ENCODE measurements at regions not wholly inside any gene's neighbourhood (a gene's known extent, or its start where the extent isn't known, plus 50 kb on each side); places are given as distances from the start of the nearest gene placed in this dataset.

DNA sequence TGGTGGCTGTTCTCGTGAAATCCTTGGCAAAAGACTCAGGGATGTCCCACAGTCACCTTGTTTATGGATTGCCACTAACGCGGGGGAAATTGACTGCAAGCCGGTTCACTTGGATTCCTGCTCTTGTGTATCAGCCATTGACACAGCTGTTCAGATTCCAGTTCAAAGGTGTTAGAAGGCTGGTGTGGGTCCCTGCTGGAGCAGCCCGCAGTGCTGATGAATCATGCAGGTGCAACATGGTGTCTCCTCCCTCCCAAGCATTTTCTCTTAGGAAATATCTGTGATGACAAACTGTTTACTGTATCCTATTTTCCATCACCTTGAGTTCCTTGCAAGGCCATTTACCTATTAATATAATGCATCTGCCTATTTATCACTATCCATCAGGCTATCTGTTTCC lies 170.1 kb downstream of the GATA3 start:
- Mint-ChIP-seq H3K4me3 (ENCODE audit: unreplicated experiment) (no peak overlapping the region), H3K27me3 (ENCODE audit: insufficient read depth, unreplicated experiment) (no peaks in the 10 kb centered on the region), H3K27ac (ENCODE audit: unreplicated experiment) (no peak overlapping the region), H3K4me1 (ENCODE audit: low read depth, unreplicated experiment) (no peaks in the 10 kb centered on the region), H3K36me3 (ENCODE audit: insufficient read depth, unreplicated experiment) (no peaks in the 10 kb centered on the region), H3K9me3 (ENCODE audit: unreplicated experiment) (no peaks in the 10 kb centered on the region)
- no peaks in the 10 kb centered on the region for H3K36me3 ChIP-seq (ENCODE audit: control insufficient read depth, insufficient read depth, low read length)
- no peak overlapping the region for H3K4me3 ChIP-seq (ENCODE audit: low read depth, low read length)
- no peak for DNase-seq
- intact Hi-C loops (cut with micrococcal nuclease; ENCODE audit: unreplicated experiment): no loop called here
- ChIA-PET POLR2A (no interaction called here), CTCF (no interaction called here)
- TF ChIP-seq, protein P1, sequence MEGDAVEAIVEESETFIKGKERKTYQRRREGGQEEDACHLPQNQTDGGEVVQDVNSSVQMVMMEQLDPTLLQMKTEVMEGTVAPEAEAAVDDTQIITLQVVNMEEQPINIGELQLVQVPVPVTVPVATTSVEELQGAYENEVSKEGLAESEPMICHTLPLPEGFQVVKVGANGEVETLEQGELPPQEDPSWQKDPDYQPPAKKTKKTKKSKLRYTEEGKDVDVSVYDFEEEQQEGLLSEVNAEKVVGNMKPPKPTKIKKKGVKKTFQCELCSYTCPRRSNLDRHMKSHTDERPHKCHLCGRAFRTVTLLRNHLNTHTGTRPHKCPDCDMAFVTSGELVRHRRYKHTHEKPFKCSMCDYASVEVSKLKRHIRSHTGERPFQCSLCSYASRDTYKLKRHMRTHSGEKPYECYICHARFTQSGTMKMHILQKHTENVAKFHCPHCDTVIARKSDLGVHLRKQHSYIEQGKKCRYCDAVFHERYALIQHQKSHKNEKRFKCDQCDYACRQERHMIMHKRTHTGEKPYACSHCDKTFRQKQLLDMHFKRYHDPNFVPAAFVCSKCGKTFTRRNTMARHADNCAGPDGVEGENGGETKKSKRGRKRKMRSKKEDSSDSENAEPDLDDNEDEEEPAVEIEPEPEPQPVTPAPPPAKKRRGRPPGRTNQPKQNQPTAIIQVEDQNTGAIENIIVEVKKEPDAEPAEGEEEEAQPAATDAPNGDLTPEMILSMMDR (IDR thresholded peaks at IDR 0.05; ENCODE audit: insufficient read depth in 1 of 2, low read depth in 1 of 2, low read length in 1 of 2, severe bottlenecking in 1 of 2, unreplicated experiment in 1 of 2): no peak
- BruUV-seq (replicated peaks): no TSS peak
- no peaks in the 10 kb centered on the region for H3K4me1 ChIP-seq
- no peaks in the 10 kb centered on the region for H3K27me3 ChIP-seq (replicated peaks; ENCODE audit: control insufficient read depth, insufficient read depth, low read length)
- H3K9me3 ChIP-seq: no peaks in the 10 kb centered on the region

DNA sequence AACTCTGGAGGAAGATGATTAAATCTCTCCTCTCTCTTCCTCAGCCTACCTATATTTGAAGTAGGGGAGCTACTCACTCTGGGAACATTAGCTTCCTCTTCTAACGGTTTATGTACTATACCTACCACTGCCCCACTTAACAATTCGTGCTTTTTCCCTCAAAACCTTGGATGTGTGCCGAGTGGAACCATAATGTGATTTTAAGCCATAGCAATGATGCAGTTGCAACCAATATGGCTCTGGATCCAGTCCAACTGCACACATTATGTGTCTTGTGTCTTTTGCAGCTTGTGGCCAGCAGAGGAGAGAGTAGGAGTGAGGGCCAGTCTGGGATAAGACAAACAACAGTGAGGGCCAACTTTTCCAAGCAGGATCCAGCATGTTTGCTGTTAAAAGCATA lies 170.7 kb downstream of the GATA3 start:
- ChIA-PET CTCF (no interaction called here), POLR2A (no interaction called here)
- H3K9me3 ChIP-seq: no peaks in the 10 kb centered on the region
- H3K4me3 ChIP-seq (ENCODE audit: low read depth, low read length): no peak overlapping the region
- TF ChIP-seq, protein P1 (IDR thresholded peaks at IDR 0.05; ENCODE audit: insufficient read depth in 1 of 2, low read depth in 1 of 2, low read length in 1 of 2, severe bottlenecking in 1 of 2, unreplicated experiment in 1 of 2): no peak
- no TSS peak for BruUV-seq (replicated peaks)
- Mint-ChIP-seq H3K27me3 (ENCODE audit: insufficient read depth, unreplicated experiment) (no peaks in the 10 kb centered on the region), H3K9me3 (ENCODE audit: unreplicated experiment) (no peaks in the 10 kb centered on the region), H3K4me1 (ENCODE audit: low read depth, unreplicated experiment) (no peaks in the 10 kb centered on the region), H3K27ac (ENCODE audit: unreplicated experiment) (no peak overlapping the region), H3K4me3 (ENCODE audit: unreplicated experiment) (no peak overlapping the region), H3K36me3 (ENCODE audit: insufficient read depth, unreplicated experiment) (no peaks in the 10 kb centered on the region)
- H3K4me1 ChIP-seq: no peaks in the 10 kb centered on the region
- H3K36me3 ChIP-seq (ENCODE audit: control insufficient read depth, insufficient read depth, low read length): no peaks in the 10 kb centered on the region
- no peak for DNase-seq
- no peaks in the 10 kb centered on the region for H3K27me3 ChIP-seq (replicated peaks; ENCODE audit: control insufficient read depth, insufficient read depth, low read length)
- intact Hi-C loops (cut with micrococcal nuclease; ENCODE audit: unreplicated experiment): no loop called here

- H3K4me1 ChIP-seq: no peaks in the 10 kb centered on the region
- CTCF ChIA-PET: interaction anchor here (0.6 kb wide), 1 partner anchor 44 kb away, joined by 3 read pairs; no protein-coding TSS in a partner anchor
- POLR2A ChIA-PET: no interaction called here
- TF ChIP-seq, protein P1 (IDR thresholded peaks at IDR 0.05; ENCODE audit: insufficient read depth in 1 of 2, low read depth in 1 of 2, low read length in 1 of 2, severe bottlenecking in 1 of 2, unreplicated experiment in 1 of 2): no peak
- H3K36me3 ChIP-seq (ENCODE audit: control insufficient read depth, insufficient read depth, low read length): no peaks in the 10 kb centered on the region
- no peaks in the 10 kb centered on the region for H3K27me3 ChIP-seq (replicated peaks; ENCODE audit: control insufficient read depth, insufficient read depth, low read length)
- H3K36me3 Mint-ChIP-seq (ENCODE audit: insufficient read depth, unreplicated experiment): no peaks in the 10 kb centered on the region
- no peaks in the 10 kb centered on the region for H3K4me1 Mint-ChIP-seq (ENCODE audit: low read depth, unreplicated experiment)
- DNase-seq: no peak
- H3K9me3 ChIP-seq: no peaks in the 10 kb centered on the region
- H3K27me3 Mint-ChIP-seq (ENCODE audit: insufficient read depth, unreplicated experiment): no peaks in the 10 kb centered on the region
- no peak overlapping the region for H3K4me3 ChIP-seq (ENCODE audit: low read depth, low read length)
- H3K9me3 Mint-ChIP-seq (ENCODE audit: unreplicated experiment): no peaks in the 10 kb centered on the region
- H3K4me3 Mint-ChIP-seq (ENCODE audit: unreplicated experiment): no peak overlapping the region
- no peak overlapping the region for H3K27ac Mint-ChIP-seq (ENCODE audit: unreplicated experiment)
- BruUV-seq (replicated peaks): no TSS peak
- intact Hi-C loops (cut with micrococcal nuclease; ENCODE audit: unreplicated experiment): no loop called here
Observed at GRCh38 chr10:8227246-8227645, 172.8 kb downstream of the GATA3 start.
